Jurkat, Clone E6-1 (cell line): ENCODE measurements at regions not wholly inside any gene's neighbourhood (a gene's known extent, or its start where the extent isn't known, plus 50 kb on each side); places are given as distances from the start of the nearest gene placed in this dataset.
"Not testable (repeated sequence)": the region's sequence is repeated elsewhere in the genome, so short reads cannot be mapped to it uniquely, and the experiment has no call there.

Experiments
- DNase-seq: peaks from one replicate; pipeline ENCODE4 v3.0.0-alpha.2; 2011; ENCODE audit warnings: low read depth, low spot score
- H3K4me3 ChIP-seq: 2 replicates; pipeline ENCODE4 v1.5.1; 2011; ENCODE audit warnings: mild to moderate bottlenecking, low read length, control low read depth, moderate library complexity

DNA sequence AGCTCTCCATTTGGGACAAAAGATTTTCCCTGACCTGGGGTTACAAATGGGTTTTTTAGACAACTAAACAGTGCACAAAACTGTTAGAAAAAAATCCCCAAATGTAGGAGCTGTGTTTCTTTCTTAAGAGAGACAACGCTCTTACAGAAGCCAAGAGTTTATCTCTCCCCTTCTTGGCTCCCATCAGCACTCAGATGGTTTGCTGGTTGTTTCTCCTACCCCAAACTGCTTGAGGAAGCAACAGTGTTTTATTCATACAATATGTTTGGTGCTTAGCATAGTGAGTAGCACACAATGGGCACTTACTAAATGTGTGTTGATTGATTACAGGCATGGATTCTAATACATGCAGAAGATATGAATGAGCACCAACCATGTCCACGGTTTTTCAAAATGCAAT lies 209.5 kb upstream of the ANO5 start:
- H3K4me3 ChIP-seq = no peak overlapping the region
- no peak for DNase-seq

DNA sequence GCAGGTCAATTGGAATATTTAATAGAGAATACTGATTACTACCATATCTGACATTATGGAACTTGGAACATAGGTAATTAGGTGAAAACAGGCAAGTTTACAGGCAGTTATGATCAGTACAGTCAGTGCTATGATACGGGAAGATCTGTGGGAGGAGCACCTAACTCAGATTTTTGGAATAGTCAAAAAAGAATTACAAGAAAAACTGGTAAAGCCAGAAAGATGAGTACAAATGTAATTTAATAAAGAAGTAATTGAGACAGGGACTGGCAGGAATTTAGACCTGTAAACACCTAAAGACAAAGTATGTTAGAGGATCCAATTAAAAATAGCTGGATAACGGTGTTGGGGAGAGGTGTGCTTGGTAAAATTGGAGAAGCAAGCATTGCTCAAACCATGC lies 206.5 kb upstream of the ANO5 start:
- no peak for DNase-seq

DNA sequence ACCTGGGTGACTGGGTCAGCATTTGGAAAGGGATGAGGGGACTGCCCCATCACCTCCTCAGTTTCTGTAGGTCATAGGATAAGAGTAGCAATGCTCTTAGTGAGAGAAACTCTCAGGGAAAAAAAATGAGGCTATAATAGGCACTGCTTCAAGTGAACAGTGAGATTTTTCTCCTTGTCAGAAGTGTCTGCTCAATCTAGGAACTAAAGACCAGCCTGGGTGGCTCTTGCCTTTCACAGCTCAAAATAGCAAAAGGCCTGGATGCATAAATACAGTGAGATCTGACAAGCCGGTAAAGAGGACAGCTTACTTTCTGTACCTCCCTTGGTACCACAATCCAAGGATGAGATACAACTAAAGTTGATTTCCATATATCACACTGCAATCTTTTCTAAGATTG lies 205.6 kb upstream of the ANO5 start:
- DNase-seq = no peak
- no peak overlapping the region for H3K4me3 ChIP-seq

More for the DNA sequence above, 206.5 kb upstream of the ANO5 start:
- H3K4me3 ChIP-seq = no peak overlapping the region

DNA sequence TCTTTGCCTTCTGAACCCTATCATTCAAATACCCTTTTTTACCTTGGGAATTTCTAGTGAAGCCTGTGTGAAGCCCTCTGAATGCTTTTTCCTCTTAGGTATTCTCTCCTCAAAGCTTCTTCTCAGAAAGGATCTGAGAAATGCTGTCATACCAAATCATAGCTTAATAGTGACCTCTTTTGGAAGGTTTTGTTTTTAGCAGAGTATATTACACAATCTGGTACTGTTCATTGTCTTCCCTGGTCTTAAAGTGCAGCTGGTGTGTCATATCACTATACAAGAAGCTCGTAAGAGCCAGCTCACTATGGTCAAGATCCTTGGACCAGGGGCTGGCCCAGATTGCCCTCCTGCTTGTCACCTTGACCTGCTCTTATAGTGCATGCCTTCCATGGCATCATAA lies 204.4 kb upstream of the ANO5 start:
- DNase-seq = no peak
- no peak overlapping the region for H3K4me3 ChIP-seq

DNA sequence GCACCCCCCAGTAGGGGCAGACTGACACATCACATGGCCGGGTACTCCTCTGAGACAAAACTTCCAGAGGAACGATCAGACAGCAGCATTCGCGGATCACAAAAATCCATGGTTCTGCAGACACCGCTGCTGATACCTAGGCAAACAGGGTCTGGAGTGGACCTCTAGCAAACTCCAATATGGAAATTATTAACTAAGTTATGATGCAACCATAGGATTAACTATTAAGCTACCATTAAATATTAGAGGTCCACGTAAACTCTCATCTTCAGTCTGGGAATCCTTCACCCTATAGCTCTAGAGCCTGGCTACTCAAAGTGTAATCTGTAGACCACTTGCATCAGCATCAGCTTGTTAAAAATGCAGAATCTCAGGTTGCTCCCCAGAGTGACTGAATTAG lies 191.1 kb upstream of the ANO5 start:
- DNase-seq, H3K4me3 ChIP-seq: not testable (repeated sequence)

DNA sequence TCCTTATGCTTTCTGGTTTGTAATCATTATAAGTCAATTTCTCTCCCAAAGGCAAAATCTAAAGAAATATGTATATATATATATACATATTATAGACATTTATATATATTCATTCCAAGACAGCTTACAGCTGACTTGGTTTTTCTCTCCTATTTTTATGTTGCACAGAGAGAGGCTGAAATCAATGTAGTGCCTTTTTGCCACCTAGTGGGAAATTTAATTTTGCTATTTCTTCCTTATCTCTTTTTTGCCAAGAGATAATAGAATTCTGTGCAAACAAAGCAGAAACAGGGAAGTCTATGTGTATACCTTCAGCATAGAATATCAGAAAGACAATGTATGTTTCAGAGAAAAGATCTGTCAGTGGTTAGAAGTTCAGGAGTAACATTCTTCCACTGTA lies 186.0 kb upstream of the ANO5 start:
- H3K4me3 ChIP-seq = no peak overlapping the region

DNA sequence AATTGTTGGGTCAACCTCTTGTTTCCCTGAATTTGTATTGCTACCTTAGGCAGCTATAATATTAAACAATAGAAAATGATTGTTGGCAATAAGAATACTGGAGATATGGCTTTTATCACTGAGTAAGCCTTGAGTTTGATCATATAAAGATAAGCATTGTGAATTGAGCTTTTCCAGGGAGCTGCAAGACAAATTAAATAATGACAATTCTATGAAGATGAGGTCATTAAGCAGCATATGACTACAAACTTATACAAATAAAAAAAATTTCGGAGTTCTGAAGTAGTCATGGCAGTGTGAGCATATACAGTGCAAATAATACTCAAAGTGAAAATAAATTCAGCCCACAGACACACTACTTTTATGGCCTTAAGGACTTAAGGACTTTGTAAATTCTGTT lies 161.1 kb upstream of the ANO5 start:
- no peak for DNase-seq
- H3K4me3 ChIP-seq = no peak overlapping the region

More for the DNA sequence above, 186.0 kb upstream of the ANO5 start:
- DNase-seq = no peak

DNA sequence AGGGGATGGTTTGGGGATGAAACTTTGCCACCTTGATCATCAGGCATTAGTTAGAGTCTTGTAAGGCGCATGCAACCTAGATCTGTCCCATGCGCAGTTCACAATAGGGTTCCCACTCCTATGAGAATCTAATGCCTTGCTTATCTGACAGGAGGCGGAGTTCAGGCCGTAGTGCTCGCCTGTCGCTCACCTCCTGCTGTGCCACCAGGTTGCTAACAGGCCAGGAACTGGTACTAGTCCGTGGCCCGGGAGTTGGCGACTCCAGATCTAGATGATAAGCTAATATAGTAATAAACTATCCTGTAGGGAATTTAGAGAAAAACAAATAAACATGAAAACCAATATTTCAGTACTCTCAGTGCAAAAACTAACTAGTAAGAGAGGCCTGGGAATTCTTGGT lies 155.4 kb upstream of the ANO5 start:
- DNase-seq = no peak
- no peak overlapping the region for H3K4me3 ChIP-seq

DNA sequence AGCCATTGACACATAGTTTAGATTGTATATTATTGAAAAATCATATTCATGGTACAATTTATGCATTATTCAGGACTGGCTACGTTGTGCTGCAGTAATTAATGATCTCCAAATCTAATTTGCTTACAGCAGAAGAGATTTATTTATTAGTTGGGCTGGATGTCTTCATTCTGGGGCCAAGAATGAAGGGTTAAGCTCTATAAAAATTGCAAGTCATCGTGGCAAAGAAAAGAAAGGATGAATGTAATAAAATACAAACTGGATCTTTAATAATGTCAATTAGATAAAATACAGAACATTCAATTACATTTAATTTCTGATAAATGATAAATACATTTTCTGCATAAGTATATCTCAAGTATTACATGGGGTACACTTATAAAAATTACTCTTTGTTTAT lies 151.8 kb upstream of the ANO5 start:
- no peak for DNase-seq
- H3K4me3 ChIP-seq = no peak overlapping the region

DNA sequence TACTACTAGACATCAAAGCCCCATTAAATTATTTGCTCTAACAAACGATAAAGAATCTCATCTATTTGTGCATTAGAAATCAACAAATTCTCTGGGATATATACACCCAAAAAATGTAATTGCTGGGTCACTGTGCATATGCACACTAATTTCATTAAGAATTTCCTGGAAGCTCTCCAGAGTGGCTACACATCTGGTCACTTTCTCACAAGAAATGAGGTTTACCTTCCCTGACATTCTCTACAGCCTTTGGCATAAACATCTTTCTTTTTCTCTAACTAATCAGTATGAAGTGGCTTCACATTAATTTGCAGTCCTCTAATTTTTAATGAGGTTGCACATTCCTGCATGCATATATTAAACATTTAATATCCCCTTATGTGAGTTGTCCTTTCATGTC lies 150.8 kb upstream of the ANO5 start:
- H3K4me3 ChIP-seq = no peak overlapping the region
- no peak for DNase-seq

DNA sequence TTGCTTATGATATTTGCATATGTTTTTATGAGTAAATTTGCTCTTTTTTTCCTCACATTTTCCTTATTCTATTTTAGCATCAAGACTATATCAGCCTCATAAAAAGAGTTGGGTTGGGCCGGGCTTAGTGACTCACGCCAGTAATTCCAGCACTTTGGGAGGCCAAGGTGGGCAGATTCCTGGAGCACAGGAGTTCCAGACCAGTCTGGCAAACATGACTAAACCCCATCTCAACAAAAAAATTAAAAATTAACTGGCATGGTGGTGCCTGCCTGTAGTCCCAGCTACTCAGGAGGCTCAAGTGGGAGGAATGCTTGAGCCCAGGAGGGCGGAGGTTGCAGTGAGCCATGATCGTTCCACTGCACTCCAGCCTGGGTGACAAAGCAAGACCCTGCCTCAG lies 148.8 kb upstream of the ANO5 start:
- H3K4me3 ChIP-seq = no peak overlapping the region
- no peak for DNase-seq

DNA sequence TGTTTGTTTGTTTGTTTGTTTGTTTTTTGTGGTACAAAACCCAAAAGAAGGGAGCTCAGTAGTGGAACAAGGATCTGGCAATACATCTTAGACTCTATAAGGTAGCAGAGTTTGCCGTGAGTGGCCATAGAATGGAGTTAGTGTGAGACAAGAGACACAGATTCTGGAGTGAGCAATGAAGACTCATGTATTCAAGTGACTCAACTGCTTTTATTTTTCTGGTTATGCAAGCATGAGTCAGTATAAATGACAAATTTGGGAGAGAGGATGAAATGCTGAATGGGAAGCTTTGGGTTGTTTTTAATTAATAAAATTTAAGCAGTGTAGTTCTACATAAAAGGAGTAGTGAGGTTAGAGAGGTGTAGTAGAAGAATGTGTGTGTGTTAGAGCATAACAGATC lies 143.6 kb upstream of the ANO5 start:
- no peak for DNase-seq
- H3K4me3 ChIP-seq = no peak overlapping the region

DNA sequence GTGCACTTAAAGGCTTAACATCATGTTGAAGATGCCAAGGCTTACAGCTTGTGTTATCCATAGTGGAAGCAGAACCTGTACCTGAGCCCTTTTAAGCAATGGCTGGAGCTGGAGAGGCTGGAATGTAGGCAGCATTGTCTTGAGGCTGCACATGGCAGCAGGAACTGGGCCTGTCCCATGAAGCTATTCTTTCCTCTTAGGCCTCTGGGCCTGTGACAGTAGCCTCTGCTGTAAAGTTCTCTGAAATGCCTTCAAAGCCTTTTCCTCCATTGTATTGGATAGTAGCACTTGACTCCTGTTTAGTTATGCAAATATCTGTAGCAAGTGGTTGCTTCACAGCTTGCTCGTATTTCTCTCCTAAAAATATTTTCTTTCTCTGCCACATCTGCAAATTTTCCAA lies 127.4 kb upstream of the ANO5 start:
- no peak overlapping the region for H3K4me3 ChIP-seq
- no peak for DNase-seq

DNA sequence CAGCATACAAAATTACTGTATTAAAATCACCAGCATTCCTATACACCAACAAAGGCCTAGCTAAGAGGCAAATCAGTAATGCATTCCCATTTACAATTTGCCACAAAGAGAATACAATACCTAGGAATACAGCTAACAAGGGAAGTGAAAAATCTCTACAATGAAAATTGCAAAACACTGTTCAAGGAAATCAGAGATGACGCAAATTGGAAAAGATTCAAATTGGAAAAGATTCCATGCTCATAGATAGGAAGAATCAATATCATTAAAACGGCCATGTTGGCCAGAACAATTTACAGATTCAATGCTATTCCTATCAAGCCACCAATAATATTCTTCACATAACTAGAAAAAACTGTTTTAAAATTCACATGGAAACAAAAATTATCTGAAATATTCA lies 123.0 kb upstream of the ANO5 start:
- no peak overlapping the region for H3K4me3 ChIP-seq
- DNase-seq = no peak

DNA sequence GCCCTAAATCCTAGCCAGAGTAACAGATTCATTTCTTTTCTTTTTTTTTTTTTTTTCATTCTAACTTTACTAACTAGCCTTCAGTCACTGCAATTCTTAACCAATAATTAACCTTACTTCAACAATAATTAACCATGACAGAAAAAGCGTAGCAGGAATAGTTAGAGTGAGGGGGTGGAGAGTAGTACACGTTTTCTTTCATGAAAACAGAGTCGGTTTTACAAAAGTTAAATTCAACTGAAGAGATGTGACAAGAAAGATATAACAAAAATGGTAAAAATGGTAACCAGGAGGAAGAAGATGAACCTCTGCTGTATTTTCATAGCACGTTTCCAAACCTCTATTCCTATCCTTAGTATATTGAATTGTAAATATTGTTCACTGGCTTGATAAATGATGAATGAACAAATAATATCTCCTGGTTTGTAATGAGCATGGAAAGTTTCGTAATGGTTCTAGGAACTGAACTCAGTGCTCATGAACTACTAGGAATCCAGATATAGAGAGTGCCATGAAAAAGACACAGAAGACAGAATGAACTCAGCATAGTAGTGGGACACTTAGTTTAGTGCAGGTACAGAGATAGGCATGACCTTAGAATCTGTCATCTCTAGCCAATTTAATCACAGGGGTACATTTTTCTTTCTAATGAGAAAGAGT lies 116.5 kb upstream of the ANO5 start:
- H3K4me3 ChIP-seq = no peak overlapping the region
- DNase-seq = no peak

DNA sequence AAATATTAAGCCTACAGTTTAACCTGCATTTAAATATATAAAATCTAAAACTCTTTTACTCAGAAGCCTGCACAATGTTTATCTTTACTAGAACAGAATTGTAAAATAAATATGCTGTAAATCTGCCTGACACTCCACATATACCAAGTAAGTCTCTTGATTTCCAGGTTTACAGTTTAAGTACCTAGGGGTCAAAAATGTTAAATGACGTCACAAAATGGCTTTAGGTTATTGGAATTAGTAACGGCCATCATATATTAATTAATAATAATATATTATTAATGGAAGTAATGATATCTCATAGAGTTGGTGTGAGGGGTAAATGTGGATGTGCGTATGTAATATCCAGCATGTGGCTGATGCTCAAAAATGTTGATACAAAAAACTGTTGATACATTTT lies 114.8 kb upstream of the ANO5 start:
- no peak for DNase-seq
- no peak overlapping the region for H3K4me3 ChIP-seq

DNA sequence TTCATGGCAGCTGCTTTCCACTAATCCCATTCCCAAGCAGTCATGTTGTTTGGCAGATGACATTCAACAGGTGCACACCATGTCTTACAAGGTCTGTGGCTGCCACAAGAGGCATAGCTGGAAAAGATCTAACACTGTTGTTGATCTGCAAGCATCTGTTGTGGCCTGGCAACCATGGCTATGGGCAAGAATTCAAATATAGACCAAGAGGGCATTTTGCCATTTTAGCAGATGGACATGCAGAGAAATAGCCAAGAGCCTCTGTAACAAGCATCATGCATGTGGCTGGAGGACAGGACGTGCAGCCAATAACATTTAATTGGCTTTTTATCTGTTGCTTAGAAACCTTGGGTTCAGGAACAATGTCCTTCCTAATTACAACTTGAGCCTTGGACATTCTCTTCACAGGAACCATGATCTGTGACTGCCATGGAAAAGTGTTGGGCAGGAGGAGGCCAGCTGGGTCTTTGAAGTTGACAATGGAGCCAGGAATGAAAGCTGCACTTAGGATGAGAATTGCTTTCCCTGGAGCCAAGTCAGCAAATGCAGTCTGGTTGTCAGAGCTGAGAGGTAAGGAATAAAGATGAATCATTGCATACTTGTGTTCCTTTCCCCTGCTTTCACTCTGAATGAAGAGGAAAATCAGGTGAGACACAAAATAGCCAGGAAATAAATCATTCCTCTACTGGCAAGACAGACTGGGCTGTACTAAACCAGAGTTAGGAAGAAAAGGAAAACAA lies 113.6 kb upstream of the ANO5 start:
- DNase-seq = no peak

DNA sequence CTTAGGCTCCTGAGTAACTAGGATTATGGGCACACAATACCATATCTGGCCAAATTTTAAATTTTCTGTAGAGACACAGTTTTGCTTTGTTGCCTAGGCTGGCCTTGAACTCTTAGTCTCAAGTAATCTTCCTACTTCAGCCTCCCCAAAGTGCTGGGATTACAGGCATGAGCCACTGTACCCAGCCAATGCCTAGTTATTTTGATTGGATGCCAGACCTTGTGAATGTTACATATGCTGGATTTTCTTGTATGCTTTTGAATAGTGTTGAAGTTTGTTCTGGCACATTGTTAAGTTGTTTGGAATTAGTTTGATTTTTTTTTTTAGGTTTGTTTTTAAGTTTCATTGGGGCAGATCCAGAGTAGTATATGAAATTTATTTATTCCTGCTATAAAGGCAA lies 110.7 kb upstream of the ANO5 start:
- no peak for DNase-seq
- H3K4me3 ChIP-seq = no peak overlapping the region

More for the DNA sequence above, 113.6 kb upstream of the ANO5 start:
- H3K4me3 ChIP-seq = no peak overlapping the region

DNA sequence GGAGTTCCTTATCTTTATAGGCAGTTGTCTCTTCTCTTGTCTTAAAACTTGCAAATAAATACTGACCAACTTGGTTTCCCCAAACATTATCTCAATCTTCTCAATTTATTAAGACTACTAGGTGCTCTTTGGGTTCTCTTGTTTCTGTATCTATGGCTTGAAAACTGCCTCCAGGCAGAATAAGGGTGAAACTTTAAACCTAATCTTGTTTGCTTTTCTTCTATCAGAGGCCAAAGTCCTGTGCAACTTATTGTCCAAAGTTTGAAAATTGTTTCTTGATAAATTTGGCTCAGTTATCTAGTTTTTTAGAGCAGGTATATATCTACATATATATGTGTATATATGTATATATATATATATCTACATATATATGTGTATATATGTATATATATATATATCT lies 110.1 kb upstream of the ANO5 start:
- H3K4me3 ChIP-seq = no peak overlapping the region
- no peak for DNase-seq

DNA sequence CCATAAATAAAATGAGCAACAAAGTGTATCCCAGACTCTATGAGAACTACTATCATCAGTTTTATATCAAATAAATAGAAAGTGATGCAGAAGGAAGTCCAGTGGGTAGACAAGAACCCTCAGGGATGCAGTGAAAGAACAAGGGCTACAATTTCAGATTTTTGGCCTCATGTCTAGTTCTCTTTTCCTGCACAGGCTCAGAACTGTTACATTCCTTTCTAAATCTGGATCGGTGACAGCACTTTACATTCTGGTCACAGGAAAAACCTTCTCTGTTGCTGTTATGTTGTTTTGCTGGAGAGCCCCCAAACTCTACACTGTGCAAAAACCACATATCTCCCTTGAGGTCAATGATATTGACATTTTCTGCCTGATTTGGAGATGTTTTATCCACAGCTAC lies 108.8 kb upstream of the ANO5 start:
- no peak for DNase-seq
- H3K4me3 ChIP-seq = no peak overlapping the region

DNA sequence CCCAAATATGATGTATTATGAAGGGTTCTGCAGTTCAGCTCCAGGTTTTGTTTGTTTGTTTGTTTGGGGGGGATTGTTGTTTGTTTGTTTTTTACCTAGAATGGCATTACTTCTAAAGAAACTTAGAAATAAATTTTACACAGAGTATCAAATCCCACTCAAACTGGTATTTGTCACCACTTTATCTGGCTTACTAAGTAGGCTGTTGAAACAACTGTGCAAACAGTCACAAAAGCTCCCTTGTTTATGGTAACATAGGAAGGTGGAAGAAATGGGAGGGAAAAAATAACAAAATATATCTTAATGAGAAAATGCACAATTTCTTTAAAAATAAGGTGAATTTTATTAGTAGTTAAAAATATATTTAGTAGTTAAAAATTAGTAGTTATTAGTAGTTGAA lies 108.3 kb upstream of the ANO5 start:
- no peak overlapping the region for H3K4me3 ChIP-seq
- no peak for DNase-seq
